PC-3 (cell line): ENCODE measurements at regions not wholly inside any gene's neighbourhood (a gene's known extent, or its start where the extent isn't known, plus 50 kb on each side); places are given as distances from the start of the nearest gene placed in this dataset.
A peak's percentile ranks its signal among the peaks of the same experiment; 100 is the strongest.

Experiments
- ATAC-seq: fragments of 200-7000 bp; cut with Tn5 transposase; 2 replicates; pipeline ENCODE4 v1.9.1; 2020; ENCODE audit warnings: mild to moderate bottlenecking, moderate library complexity
- BruUV-seq: library from RNA; stranded (reverse); fragments of 400-500 nt; replicated peaks from 2 replicates; lab custom pipeline; 2021; lab: Mats Ljungman, UMichigan
- CTCF ChIA-PET: fragments of 300-600 bp; sonication (Branson Sonifier 250); formaldehyde crosslinking; loops from one replicate; lab custom pipeline; 2022; ENCODE audit warnings: antibody characterized with exemption; lab: Charles Lee
- POLR2A ChIA-PET: fragments of 300-600 bp; sonication (Branson Sonifier 250); formaldehyde crosslinking; loops from one replicate; lab custom pipeline; 2022; ENCODE audit warnings: antibody characterized with exemption; ENCODE audit not compliant: unreplicated experiment; lab: Charles Lee
- DNase-seq: peaks from one replicate; pipeline ENCODE4 v3.0.0-alpha.2; 2015
- H2AFZ ChIP-seq: fragments of 300-600 bp; sonication (generic); 2 replicates; pipeline ENCODE4 v1.6.0; 2016; ENCODE audit warnings: antibody characterized with exemption, low read length
- H3F3A ChIP-seq: fragments of 300-600 bp; sonication (generic); one replicate; pipeline ENCODE4 v1.6.0; 2017; ENCODE audit warnings: antibody characterized with exemption, low read length, control low read depth, mild to moderate bottlenecking; ENCODE audit not compliant: unreplicated experiment
- H3K27ac ChIP-seq: fragments of 300-600 bp; sonication (generic); 2 replicates; pipeline ENCODE4 v1.5.1; 2016; ENCODE audit warnings: mild to moderate bottlenecking, low read length
- H3K27me3 ChIP-seq: fragments of 300-600 bp; sonication (generic); 2 replicates; pipeline ENCODE4 v1.6.1; 2016; ENCODE audit warnings: low read length, mixed read lengths
- H3K36me3 ChIP-seq: fragments of 300-600 bp; sonication (generic); 2 replicates; pipeline ENCODE4 v1.6.1; 2016; ENCODE audit warnings: low read depth, mixed run types, low read length, mixed read lengths
- H3K4me1 ChIP-seq: fragments of 300-600 bp; sonication (generic); 2 replicates; pipeline ENCODE4 v1.5.1; 2016; ENCODE audit warnings: low read length; ENCODE audit not compliant: insufficient read depth
- H3K4me2 ChIP-seq: fragments of 300-600 bp; sonication (generic); 2 replicates; pipeline ENCODE4 v1.6.0; 2016; ENCODE audit warnings: low read length
- H3K4me3 ChIP-seq: fragments of 300-600 bp; sonication (generic); 2 replicates; pipeline ENCODE4 v1.5.1; 2016; ENCODE audit warnings: mild to moderate bottlenecking, low read length, mixed read lengths
- H3K79me2 ChIP-seq: fragments of 300-600 bp; sonication (generic); 2 replicates; pipeline ENCODE4 v1.6.1; 2017; ENCODE audit warnings: low read length, mixed read lengths
- H3K9ac ChIP-seq: fragments of 300-600 bp; sonication (generic); 2 replicates; pipeline ENCODE4 v1.6.0; 2016; ENCODE audit warnings: mild to moderate bottlenecking, low read length
- H3K9me2 ChIP-seq: fragments of 300-600 bp; sonication (generic); replicated peaks from 2 replicates; pipeline ENCODE4 v1.6.1; 2016; ENCODE audit warnings: mixed run types, low read length, mixed read lengths
- H3K9me3 ChIP-seq: fragments of 300-600 bp; sonication (generic); 2 replicates; pipeline ENCODE4 v1.6.1; 2016; ENCODE audit warnings: low read length, mixed read lengths
- H4K20me1 ChIP-seq: fragments of 300-600 bp; sonication (generic); 2 replicates; pipeline ENCODE4 v1.6.1; 2016; ENCODE audit warnings: low read length, mixed read lengths
- CTCF ChIP-seq: fragments of 300-600 bp; sonication (generic); conservative IDR thresholded peaks from 2 replicates; pipeline ENCODE4 v1.5.1; 2017; ENCODE audit warnings: antibody characterized with exemption, low read depth, mild to moderate bottlenecking, low read length
- EZH2 ChIP-seq: fragments of 300-600 bp; sonication (generic); IDR thresholded peaks from one replicate; pipeline ENCODE4 v1.6.1; 2017; ENCODE audit warnings: antibody characterized with exemption, mild to moderate bottlenecking, low read length; ENCODE audit not compliant: unreplicated experiment
- EZH2phosphoT487 ChIP-seq: fragments of 300-600 bp; sonication (generic); IDR thresholded peaks from 2 replicates; pipeline ENCODE4 v1.6.1; 2018; ENCODE audit warnings: mild to moderate bottlenecking, antibody characterized with exemption, low read length, borderline replicate concordance
- intact Hi-C: fragments of 100-400 bp; cut with micrococcal nuclease; formaldehyde crosslinking; loops from 2 replicates; pipeline ENCODE4 v1.9.0; 2023

- Histone ChIP-seq H3K79me2 (no peaks in the 10 kb centered on the region), H3K9ac (no peak overlapping the region), H3K27me3 (peaks cover 5% of the 10 kb centered on the region; the same call in 1 of the 2 replicates), H3K9me3 (no peaks in the 10 kb centered on the region), H3K27ac (peak overlapping the region; percentile 72), H4K20me1 (peaks cover 3% of the 10 kb centered on the region; the same call in 1 of the 2 replicates), H2AFZ (no peak overlapping the region), H3K4me2 (peak overlapping the region; percentile 72), H3K9me2 (no peaks in the 10 kb centered on the region), H3F3A (peaks cover 5% of the 10 kb centered on the region), H3K36me3 (no peaks in the 10 kb centered on the region), H3K4me1 (peaks cover 40% of the 10 kb centered on the region), H3K4me3 (no peak overlapping the region)
- ChIA-PET CTCF (interaction anchor here (0.5 kb wide), 1 partner anchor 280 kb away, joined by 4 read pairs; no protein-coding TSS in a partner anchor), POLR2A (interaction anchor here (0.7 kb wide), 1 partner anchor 294 kb away, joined by 3 read pairs; no protein-coding TSS in a partner anchor)
- TF ChIP-seq CTCF (no peak), EZH2phosphoT487 (no peak), EZH2 (no peak)
- intact Hi-C loops: loop anchor here (1.0 to 2.0 kb wide), 3 partner anchors 33 to 185 kb away; no protein-coding TSS in a partner anchor
- BruUV-seq: no TSS peak
- peak; percentile 98 for ATAC-seq
- peak; percentile 96 for DNase-seq
Observed at GRCh38 chr21:16079830-16080229, 350.0 kb downstream of the USP25 start.

DNA sequence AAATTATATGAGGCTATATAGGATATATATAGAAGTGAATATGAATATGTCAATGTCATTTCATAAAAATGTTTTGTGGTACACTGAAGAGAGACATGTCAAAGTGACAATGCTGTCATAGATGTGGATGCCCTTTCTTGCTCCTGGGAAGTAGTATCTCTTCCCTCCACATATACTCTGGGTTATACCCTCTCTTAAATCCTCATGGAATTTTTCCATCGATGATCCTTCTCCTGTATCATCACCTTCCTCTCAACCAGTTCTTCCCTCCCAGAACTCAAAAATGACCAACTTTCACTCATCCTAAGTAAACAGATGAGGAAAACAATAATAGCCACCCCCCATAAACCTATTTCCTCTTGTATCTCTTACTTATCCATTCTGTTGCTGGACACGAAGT is 351.5 kb downstream of the USP25 start:
- intact Hi-C loops: loop anchor here (2.0 kb wide), 2 partner anchors 35 to 187 kb away; no protein-coding TSS in a partner anchor
- no peak overlapping the region for H2AFZ ChIP-seq

DNA sequence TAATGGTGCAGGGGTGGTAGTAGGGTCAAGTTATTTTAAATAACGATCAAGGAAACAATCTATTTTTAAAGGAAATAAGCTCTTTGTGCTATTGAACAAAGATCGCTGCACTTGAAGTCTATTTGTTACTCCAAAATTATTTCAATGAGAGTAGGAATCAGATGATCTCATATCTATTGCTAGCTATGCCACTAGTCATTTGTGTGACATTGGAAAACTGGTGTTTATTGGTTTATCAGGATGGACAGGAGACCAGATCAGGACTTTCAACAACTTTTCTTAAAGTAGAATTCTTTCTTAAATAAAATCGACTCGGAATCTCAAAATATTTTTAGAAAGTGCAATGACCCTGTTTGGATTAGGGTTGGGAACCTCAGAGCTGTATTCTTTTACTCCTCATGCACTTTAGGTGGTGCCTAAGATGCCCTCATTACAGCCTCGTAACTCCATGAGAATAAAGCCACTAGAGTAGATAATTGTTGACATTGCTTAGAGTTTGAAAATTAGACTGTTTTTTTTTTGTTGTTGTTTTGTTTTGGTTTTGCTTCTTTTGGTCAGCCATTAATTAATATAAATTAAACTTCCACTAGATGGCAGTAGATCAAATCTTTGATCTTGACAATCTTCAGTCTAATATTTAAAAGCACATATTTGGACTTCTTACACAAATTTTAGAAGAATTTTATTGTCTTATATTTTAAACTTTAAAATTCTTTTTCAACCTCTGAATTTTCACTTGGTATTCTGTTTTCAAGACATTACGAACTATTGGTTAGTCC is 352.4 kb downstream of the USP25 start:
- Histone ChIP-seq H3K36me3 (no peaks in the 10 kb centered on the region), H3F3A (peaks cover 5% of the 10 kb centered on the region), H3K9me3 (no peaks in the 10 kb centered on the region), H3K4me3 (peak overlapping the region; percentile 7; the same call in 1 of the 2 replicates), H2AFZ (no peak overlapping the region), H3K9ac (no peak overlapping the region), H3K27me3 (peaks cover 5% of the 10 kb centered on the region; the same call in 1 of the 2 replicates), H3K9me2 (no peaks in the 10 kb centered on the region), H3K27ac (no peak overlapping the region), H3K4me1 (peaks cover 63% of the 10 kb centered on the region), H3K4me2 (peak overlapping the region; percentile 30), H3K79me2 (no peaks in the 10 kb centered on the region), H4K20me1 (peaks cover 3% of the 10 kb centered on the region; the same call in 1 of the 2 replicates)
- intact Hi-C loops: loop anchor here (1.0 to 2.0 kb wide), 2 partner anchors 79 to 248 kb away; no protein-coding TSS in a partner anchor
- CTCF ChIA-PET: interaction anchor here (0.6 to 0.7 kb wide), 3 partner anchors 113 to 248 kb away, joined by 3 read pairs; no protein-coding TSS in a partner anchor
- TF ChIP-seq EZH2 (no peak), EZH2phosphoT487 (no peak), CTCF (peak; percentile 66)
- BruUV-seq: no TSS peak
- POLR2A ChIA-PET: interaction anchor here (0.6 kb wide), 1 partner anchor 200 kb away, joined by 5 read pairs; no protein-coding TSS in a partner anchor
- ATAC-seq: no peak
- peak; percentile 60 for DNase-seq

More for the DNA sequence above, 351.5 kb downstream of the USP25 start:
- Histone ChIP-seq H4K20me1 (peaks cover 3% of the 10 kb centered on the region; the same call in 1 of the 2 replicates), H3K27ac (no peak overlapping the region), H3K9ac (no peak overlapping the region), H3K9me3 (no peaks in the 10 kb centered on the region), H3K36me3 (no peaks in the 10 kb centered on the region), H3K4me2 (0 out of 2 replicates have a peak overlapping the region, but pooled peaks have one; percentile 3), H3K9me2 (no peaks in the 10 kb centered on the region), H3F3A (peaks cover 5% of the 10 kb centered on the region), H3K79me2 (no peaks in the 10 kb centered on the region), H3K4me3 (no peak overlapping the region), H3K4me1 (peaks cover 54% of the 10 kb centered on the region), H3K27me3 (peaks cover 5% of the 10 kb centered on the region; the same call in 1 of the 2 replicates)
- POLR2A ChIA-PET: no interaction called here
- DNase-seq (no peak), ATAC-seq (no peak)
- CTCF ChIA-PET: interaction anchor here (0.6 kb wide), 1 partner anchor 249 kb away, joined by 3 read pairs; no protein-coding TSS in a partner anchor
- TF ChIP-seq EZH2: no peak
- no TSS peak for BruUV-seq
